ENCODE measurements at regions not wholly inside any gene's neighbourhood (a gene's known extent, or its start where the extent isn't known, plus 50 kb on each side); places are given as distances from the start of the nearest gene placed in this dataset.

DNA sequence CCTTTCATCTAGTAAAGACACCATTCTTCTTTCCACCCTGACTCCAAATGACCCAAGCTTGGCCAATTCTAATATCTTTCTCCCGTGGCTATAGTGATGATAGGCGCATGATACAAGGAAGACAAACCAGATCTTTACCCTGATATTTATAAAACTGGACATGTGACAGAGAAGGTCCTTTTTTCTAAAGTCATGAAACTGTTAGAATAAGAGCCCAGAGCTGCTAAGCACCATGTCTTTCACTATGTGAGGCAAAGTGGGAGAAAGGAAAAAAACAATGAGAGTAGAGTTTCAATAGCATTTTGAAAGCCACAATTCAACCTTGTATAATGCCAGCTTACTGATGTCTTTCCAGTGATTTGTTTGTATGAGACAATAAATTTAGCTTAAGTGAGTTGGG, 212.4 kb downstream of the RASSF9 start:
- Histone ChIP-seq H3K9me3 (replicated peaks; ENCODE audit: insufficient read depth, low read length) (no peaks in the 10 kb centered on the region), H3K27ac (ENCODE audit: low read length) (no peak overlapping the region), H3K27me3 (replicated peaks; ENCODE audit: insufficient read depth, low read length) (no peaks in the 10 kb centered on the region), H3K36me3 (replicated peaks; ENCODE audit: insufficient read depth, low read length) (no peaks in the 10 kb centered on the region), H3K79me2 (ENCODE audit: low read length) (no peaks in the 10 kb centered on the region), H3K4me1 (ENCODE audit: low read length) (no peaks in the 10 kb centered on the region), H4K20me1 (ENCODE audit: insufficient read depth, low read length) (no peaks in the 10 kb centered on the region), H2AFZ (ENCODE audit: low read length) (no peak overlapping the region), H3F3A (ENCODE audit: insufficient read depth, low read length) (no peaks in the 10 kb centered on the region), H3K4me3 (ENCODE audit: low read length) (no peak overlapping the region), H3K4me2 (ENCODE audit: low read depth, low read length) (no peak overlapping the region), H3K9ac (ENCODE audit: low read length) (no peak overlapping the region), H3K9me2 (replicated peaks; ENCODE audit: insufficient read depth, low read length) (no peaks in the 10 kb centered on the region)
- DNase-seq: no peak
- TF ChIP-seq EZH2phosphoT487 (IDR thresholded peaks at IDR 0.05; ENCODE audit: low read length) (no peak), EZH2 (optimal IDR thresholded peaks at IDR 0.05; ENCODE audit: low read depth, low read length) (no peak), CTCF (IDR thresholded peaks at IDR 0.05; ENCODE audit: low read length) (no peak)

DNA sequence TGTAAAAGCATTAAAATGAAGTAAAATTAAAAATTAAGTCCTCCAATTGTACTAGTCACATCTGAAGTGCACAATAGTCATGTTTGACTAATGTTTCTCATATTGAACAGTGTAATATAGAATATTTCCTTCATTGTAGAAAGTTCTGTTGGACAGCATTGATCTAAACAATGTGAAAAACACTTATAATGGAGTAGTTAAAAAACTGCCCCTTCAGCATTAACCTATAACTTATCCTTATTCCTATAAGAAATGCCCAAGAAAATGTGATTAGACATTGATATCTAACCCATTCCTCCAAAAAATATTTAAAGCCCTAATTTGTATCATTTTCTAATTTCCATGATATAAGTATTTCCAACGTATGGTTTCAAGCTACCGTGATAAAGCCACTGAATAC, 210.7 kb downstream of the RASSF9 start:
- Histone ChIP-seq H3K79me2 (ENCODE audit: low read length) (no peaks in the 10 kb centered on the region), H3K4me1 (ENCODE audit: low read length) (no peaks in the 10 kb centered on the region), H3K9me2 (replicated peaks; ENCODE audit: insufficient read depth, low read length) (no peaks in the 10 kb centered on the region), H3K27ac (ENCODE audit: low read length) (no peak overlapping the region), H4K20me1 (ENCODE audit: insufficient read depth, low read length) (no peaks in the 10 kb centered on the region), H3F3A (ENCODE audit: insufficient read depth, low read length) (no peaks in the 10 kb centered on the region), H3K4me2 (ENCODE audit: low read depth, low read length) (no peak overlapping the region), H2AFZ (ENCODE audit: low read length) (no peak overlapping the region), H3K4me3 (ENCODE audit: low read length) (no peak overlapping the region), H3K27me3 (replicated peaks; ENCODE audit: insufficient read depth, low read length) (no peaks in the 10 kb centered on the region), H3K36me3 (replicated peaks; ENCODE audit: insufficient read depth, low read length) (no peaks in the 10 kb centered on the region), H3K9ac (ENCODE audit: low read length) (no peak overlapping the region), H3K9me3 (replicated peaks; ENCODE audit: insufficient read depth, low read length) (no peaks in the 10 kb centered on the region)
- TF ChIP-seq EZH2phosphoT487 (IDR thresholded peaks at IDR 0.05; ENCODE audit: low read length) (no peak), CTCF (IDR thresholded peaks at IDR 0.05; ENCODE audit: low read length) (no peak), EZH2 (optimal IDR thresholded peaks at IDR 0.05; ENCODE audit: low read depth, low read length) (no peak)
- no peak for DNase-seq

DNA sequence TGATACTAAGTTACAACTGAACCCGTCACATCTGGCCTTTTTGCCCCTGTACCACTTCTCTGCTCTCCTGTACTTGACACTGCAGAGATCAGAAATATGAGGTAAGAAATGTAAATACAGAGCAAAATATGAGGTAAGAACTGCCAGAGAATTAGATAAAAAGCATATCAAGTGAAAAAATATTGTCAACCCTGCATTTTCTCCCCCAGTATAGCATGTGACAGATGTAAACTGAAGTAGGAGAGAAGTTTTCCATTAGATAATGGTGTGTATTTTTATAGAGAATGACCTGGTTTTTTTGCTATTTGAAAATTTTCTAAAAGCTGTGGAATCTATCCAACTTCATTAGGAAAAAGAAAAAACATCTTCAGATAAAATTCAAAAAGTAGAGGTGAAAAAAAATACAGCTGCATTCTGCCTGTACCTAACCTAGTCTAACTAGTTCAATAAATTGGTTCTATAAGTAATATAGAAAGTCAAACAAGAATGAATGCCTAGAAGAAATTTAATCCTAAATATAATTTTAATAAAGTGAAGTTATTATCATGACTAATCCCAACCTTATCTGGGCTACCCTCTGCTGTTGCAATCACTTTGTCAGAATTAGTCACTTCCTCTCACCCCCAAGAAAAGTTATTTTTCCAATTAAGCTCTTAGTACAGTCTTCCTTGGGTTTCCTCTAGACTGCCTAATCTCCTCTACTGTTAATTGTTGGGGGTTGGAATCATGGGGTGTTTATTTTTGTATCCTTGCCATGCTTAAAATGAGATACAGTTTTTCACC, 210.0 kb downstream of the RASSF9 start:
- Histone ChIP-seq H3K36me3 (replicated peaks; ENCODE audit: insufficient read depth, low read length) (no peaks in the 10 kb centered on the region), H3K9me3 (replicated peaks; ENCODE audit: insufficient read depth, low read length) (no peaks in the 10 kb centered on the region), H3K79me2 (ENCODE audit: low read length) (no peaks in the 10 kb centered on the region), H3K27me3 (replicated peaks; ENCODE audit: insufficient read depth, low read length) (no peaks in the 10 kb centered on the region), H3K9me2 (replicated peaks; ENCODE audit: insufficient read depth, low read length) (no peaks in the 10 kb centered on the region), H2AFZ (ENCODE audit: low read length) (no peak overlapping the region), H3K9ac (ENCODE audit: low read length) (no peak overlapping the region), H3K4me2 (ENCODE audit: low read depth, low read length) (no peak overlapping the region), H4K20me1 (ENCODE audit: insufficient read depth, low read length) (no peaks in the 10 kb centered on the region), H3F3A (ENCODE audit: insufficient read depth, low read length) (no peaks in the 10 kb centered on the region), H3K4me3 (ENCODE audit: low read length) (no peak overlapping the region), H3K4me1 (ENCODE audit: low read length) (no peaks in the 10 kb centered on the region), H3K27ac (ENCODE audit: low read length) (no peak overlapping the region)
- TF ChIP-seq EZH2phosphoT487 (IDR thresholded peaks at IDR 0.05; ENCODE audit: low read length): no peak
- no peak for TF ChIP-seq CTCF (IDR thresholded peaks at IDR 0.05; ENCODE audit: low read length)
- TF ChIP-seq EZH2 (optimal IDR thresholded peaks at IDR 0.05; ENCODE audit: low read depth, low read length): no peak
- DNase-seq: no peak
